Activated CD8-positive, alpha-beta T cell treated with anti-CD3 and anti-CD28 coated beads for 36 hours (primary cell): ENCODE measurements at regions not wholly inside any gene's neighbourhood (a gene's known extent, or its start where the extent isn't known, plus 50 kb on each side); places are given as distances from the start of the nearest gene placed in this dataset.

Experiments used
- ATAC-seq: fragments of 200-7000 bp; cut with Tn5 transposase; one replicate; pipeline ENCODE4 v1.10.0; 2021; ENCODE audit warnings: mild to moderate bottlenecking, moderate library complexity
- CTCF ChIA-PET: fragments of 350-600 bp; sonication (Branson Sonifier 250); formaldehyde crosslinking; loops from one replicate; lab custom pipeline; 2021; ENCODE audit warnings: antibody characterized with exemption; lab: Charles Lee
- POLR2A ChIA-PET: fragments of 350-600 bp; sonication (Branson Sonifier 250); formaldehyde crosslinking; loops from one replicate; lab custom pipeline; 2021; ENCODE audit warnings: antibody characterized with exemption; lab: Charles Lee
- DNase-seq: peaks from one replicate; pipeline ENCODE4 v3.0.0-alpha.2; 2020
- H3K27ac Mint-ChIP-seq: one replicate; pipeline ENCODE4 v1.8.0; 2021; ENCODE audit warnings: mild to moderate bottlenecking, mixed read lengths
- H3K27me3 Mint-ChIP-seq: one replicate; pipeline ENCODE4 v1.8.0; 2021; ENCODE audit warnings: mixed read lengths
- H3K36me3 Mint-ChIP-seq: one replicate; pipeline ENCODE4 v1.8.0; 2021; ENCODE audit warnings: low read depth, mixed read lengths
- H3K4me1 Mint-ChIP-seq: one replicate; pipeline ENCODE4 v1.8.0; 2021; ENCODE audit warnings: low read depth, mixed read lengths
- H3K4me3 Mint-ChIP-seq: one replicate; pipeline ENCODE4 v1.8.0; 2021; ENCODE audit warnings: mild to moderate bottlenecking, moderate library complexity, mixed read lengths
- H3K9me3 Mint-ChIP-seq: one replicate; pipeline ENCODE4 v1.8.0; 2021; ENCODE audit warnings: mixed read lengths
- CTCF ChIP-seq: fragments of 200-600 bp; IDR thresholded peaks from one replicate; pipeline ENCODE4 v1.8.0; 2022; ENCODE audit warnings: antibody characterized with exemption, mild to moderate bottlenecking
- intact Hi-C: fragments of 100-400 bp; cut with micrococcal nuclease; formaldehyde crosslinking; loops from one replicate; pipeline ENCODE4 v1.10.0; 2022

DNA sequence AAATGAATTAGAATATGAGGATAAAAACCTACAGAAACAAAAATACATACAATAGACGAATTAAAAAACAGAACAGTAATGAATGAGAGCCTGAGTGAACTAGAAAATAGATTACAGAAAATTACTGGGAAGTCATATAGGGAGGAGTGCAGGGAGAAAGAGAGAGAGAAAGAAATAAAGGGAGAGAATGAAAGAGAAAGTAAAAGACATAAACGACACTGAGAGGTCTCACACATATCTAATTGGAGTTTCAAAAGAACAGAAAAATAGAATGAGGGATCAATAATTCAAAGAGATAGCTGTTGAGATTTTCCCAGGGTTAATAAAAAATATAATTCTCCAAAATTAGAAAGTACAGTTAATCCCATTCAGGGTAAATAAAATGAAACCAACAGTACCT is 156.4 kb upstream of the FTMT start:
- DNase-seq, result no peak
- CTCF ChIA-PET, result no interaction called here
- Mint-ChIP-seq H3K27me3 (no peaks in the 10 kb centered on the region), H3K4me3 (no peak overlapping the region), H3K4me1 (no peaks in the 10 kb centered on the region), H3K9me3 (peaks cover 4% of the 10 kb centered on the region), H3K27ac (no peak overlapping the region), H3K36me3 (no peaks in the 10 kb centered on the region)
- no peak for TF ChIP-seq CTCF
- ATAC-seq, result no peak
- intact Hi-C loops, result no loop called here
- POLR2A ChIA-PET, result no interaction called here

DNA sequence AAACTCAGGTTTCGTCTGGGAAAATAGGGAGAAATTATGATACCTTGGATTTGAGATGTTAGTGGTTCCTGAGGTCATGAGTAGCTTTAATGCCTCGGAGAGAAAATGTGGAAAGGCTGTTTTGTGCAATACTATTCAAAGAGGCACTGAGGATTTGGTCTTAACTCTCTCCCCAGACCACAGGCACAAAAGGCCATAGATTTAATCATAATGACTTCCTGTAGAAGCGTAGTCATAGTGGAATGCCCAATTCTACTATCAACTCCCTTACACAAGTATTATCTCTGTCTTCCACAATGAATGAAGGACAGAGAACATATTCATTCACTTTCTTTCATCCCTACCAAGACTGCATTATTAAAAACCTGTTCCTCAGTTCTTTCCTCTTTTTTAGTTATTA is 153.0 kb upstream of the FTMT start:
- no peaks in the 10 kb centered on the region for H3K27me3 Mint-ChIP-seq
- ChIA-PET POLR2A (no interaction called here), CTCF (no interaction called here)
- H3K4me3 Mint-ChIP-seq, result no peak overlapping the region
- intact Hi-C loops, result no loop called here
- H3K36me3 Mint-ChIP-seq, result no peaks in the 10 kb centered on the region
- no peak for ATAC-seq
- no peak overlapping the region for H3K27ac Mint-ChIP-seq
- peaks cover 2% of the 10 kb centered on the region for H3K9me3 Mint-ChIP-seq
- DNase-seq, result no peak
- H3K4me1 Mint-ChIP-seq, result no peaks in the 10 kb centered on the region
- no peak for TF ChIP-seq CTCF

DNA sequence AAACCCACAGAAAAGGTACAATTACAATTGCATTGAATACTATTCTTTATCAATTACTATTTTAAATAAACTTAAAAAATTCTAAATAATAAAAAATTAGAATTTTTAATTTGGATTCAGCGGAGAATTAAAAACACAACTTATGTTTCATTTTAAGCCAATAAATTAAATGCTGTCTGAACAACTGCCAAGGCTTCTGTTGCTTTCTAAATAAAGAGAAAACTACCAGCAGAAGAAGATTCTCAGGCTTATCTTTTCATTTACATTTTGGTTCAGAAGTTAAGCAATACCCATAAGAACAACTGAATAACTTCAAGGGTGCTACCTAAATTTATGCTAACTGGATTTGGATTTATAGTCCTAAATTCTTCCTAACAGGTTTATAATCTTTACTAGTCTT is 150.0 kb upstream of the FTMT start:
- CTCF ChIA-PET, result no interaction called here
- Mint-ChIP-seq H3K27me3 (no peaks in the 10 kb centered on the region), H3K9me3 (peaks cover 2% of the 10 kb centered on the region), H3K36me3 (no peaks in the 10 kb centered on the region), H3K27ac (no peak overlapping the region), H3K4me1 (no peaks in the 10 kb centered on the region), H3K4me3 (no peak overlapping the region)
- POLR2A ChIA-PET, result no interaction called here
- no peak for DNase-seq
- ATAC-seq, result no peak
- TF ChIP-seq CTCF, result no peak
- intact Hi-C loops, result no loop called here

- ChIA-PET CTCF (no interaction called here), POLR2A (no interaction called here)
- no peaks in the 10 kb centered on the region for H3K27me3 Mint-ChIP-seq
- no peaks in the 10 kb centered on the region for H3K4me1 Mint-ChIP-seq
- H3K36me3 Mint-ChIP-seq, result no peaks in the 10 kb centered on the region
- ATAC-seq (no peak), DNase-seq (no peak)
- no peak overlapping the region for H3K4me3 Mint-ChIP-seq
- no peak for TF ChIP-seq CTCF
- H3K9me3 Mint-ChIP-seq, result no peaks in the 10 kb centered on the region
- H3K27ac Mint-ChIP-seq, result no peak overlapping the region
- intact Hi-C loops, result no loop called here
Observed at GRCh38 chr5:121702682-121703081, 149.0 kb upstream of the FTMT start.

DNA sequence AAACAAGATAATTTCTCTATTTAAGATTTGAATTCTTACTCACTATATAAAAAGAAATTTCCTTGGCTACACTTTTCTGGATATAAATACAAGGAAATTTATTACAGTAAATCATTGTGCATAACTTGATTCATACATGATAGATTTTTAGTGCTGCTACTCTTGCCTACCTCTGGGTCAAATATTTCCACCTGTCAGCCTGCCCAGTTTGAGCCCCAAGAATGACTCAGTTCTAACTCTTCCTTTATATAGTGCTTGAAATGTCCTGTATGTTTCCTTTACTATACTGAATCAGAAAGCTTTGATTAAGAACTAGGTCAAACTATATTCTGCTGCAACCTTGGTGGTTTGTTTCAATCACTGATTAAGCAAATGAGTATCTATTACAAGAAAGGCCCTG is 147.4 kb upstream of the FTMT start:
- no peaks in the 10 kb centered on the region for H3K27me3 Mint-ChIP-seq
- TF ChIP-seq CTCF, result no peak
- no peak for ATAC-seq
- no peak overlapping the region for H3K4me3 Mint-ChIP-seq
- no peaks in the 10 kb centered on the region for H3K4me1 Mint-ChIP-seq
- H3K36me3 Mint-ChIP-seq, result no peaks in the 10 kb centered on the region
- no peak overlapping the region for H3K27ac Mint-ChIP-seq
- DNase-seq, result no peak
- no peaks in the 10 kb centered on the region for H3K9me3 Mint-ChIP-seq
- intact Hi-C loops, result no loop called here
- ChIA-PET CTCF (no interaction called here), POLR2A (no interaction called here)
